ENCODE measurements at regions not wholly inside any gene's neighbourhood (a gene's known extent, or its start where the extent isn't known, plus 50 kb on each side); places are given as distances from the start of the nearest gene placed in this dataset.

- TF ChIP-seq SIN3A (IDR thresholded peaks at IDR 0.05; ENCODE audit: borderline replicate concordance, insufficient read depth, low read length) (no peak), REST (IDR thresholded peaks at IDR 0.05; ENCODE audit: insufficient read depth in 1 of 2, low read depth in 2 of 2, low read length in 2 of 2) (no peak), FOXP2 (optimal IDR thresholded peaks at IDR 0.05; ENCODE audit: borderline replicate concordance, extremely low read depth, extremely low read length, insufficient read depth) (no peak), POLR2AphosphoS5 (IDR thresholded peaks at IDR 0.05; ENCODE audit: low read depth, low read length) (no peak), TAF1 (IDR thresholded peaks at IDR 0.05; ENCODE audit: borderline replicate concordance, insufficient read depth, low read length) (no peak)
Measured at GRCh38 chr7:46651070-46651469, 730.0 kb upstream of the IGFBP3 start.

GRCh38 chr7:46649876-46650275 is 728.8 kb upstream of the IGFBP3 start:
- TF ChIP-seq FOXP2 (optimal IDR thresholded peaks at IDR 0.05; ENCODE audit: borderline replicate concordance, extremely low read depth, extremely low read length, insufficient read depth) (no peak), SIN3A (IDR thresholded peaks at IDR 0.05; ENCODE audit: borderline replicate concordance, insufficient read depth, low read length) (no peak), POLR2AphosphoS5 (IDR thresholded peaks at IDR 0.05; ENCODE audit: low read depth, low read length) (no peak), TAF1 (IDR thresholded peaks at IDR 0.05; ENCODE audit: borderline replicate concordance, insufficient read depth, low read length) (no peak), REST (IDR thresholded peaks at IDR 0.05; ENCODE audit: insufficient read depth in 1 of 2, low read depth in 2 of 2, low read length in 2 of 2) (no peak)

GRCh38 chr7:46637793-46638735 is 717.0 kb upstream of the IGFBP3 start:
- TF ChIP-seq POLR2AphosphoS5 (IDR thresholded peaks at IDR 0.05; ENCODE audit: low read depth, low read length) (no peak), FOXP2 (optimal IDR thresholded peaks at IDR 0.05; ENCODE audit: borderline replicate concordance, extremely low read depth, extremely low read length, insufficient read depth) (no peak), SIN3A (IDR thresholded peaks at IDR 0.05; ENCODE audit: borderline replicate concordance, insufficient read depth, low read length) (no peak), REST (IDR thresholded peaks at IDR 0.05; ENCODE audit: insufficient read depth in 1 of 2, low read depth in 2 of 2, low read length in 2 of 2) (no peak), TAF1 (IDR thresholded peaks at IDR 0.05; ENCODE audit: borderline replicate concordance, insufficient read depth, low read length) (no peak)

- TF ChIP-seq SIN3A (IDR thresholded peaks at IDR 0.05; ENCODE audit: borderline replicate concordance, insufficient read depth, low read length), result no peak
- no peak for TF ChIP-seq TAF1 (IDR thresholded peaks at IDR 0.05; ENCODE audit: borderline replicate concordance, insufficient read depth, low read length)
- TF ChIP-seq REST (IDR thresholded peaks at IDR 0.05; ENCODE audit: insufficient read depth in 1 of 2, low read depth in 2 of 2, low read length in 2 of 2), result no peak
- no peak for TF ChIP-seq FOXP2 (optimal IDR thresholded peaks at IDR 0.05; ENCODE audit: borderline replicate concordance, extremely low read depth, extremely low read length, insufficient read depth)
- TF ChIP-seq POLR2AphosphoS5 (IDR thresholded peaks at IDR 0.05; ENCODE audit: low read depth, low read length), result no peak
Measured at GRCh38 chr7:46636022-46636421, 715.0 kb upstream of the IGFBP3 start.
